ENCODE measurements at regions not wholly inside any gene's neighbourhood (a gene's known extent, or its start where the extent isn't known, plus 50 kb on each side); places are given as distances from the start of the nearest gene placed in this dataset.
"Not testable (repeated sequence)": the region's sequence is repeated elsewhere in the genome, so short reads cannot be mapped to it uniquely, and the experiment has no call there.

DNA sequence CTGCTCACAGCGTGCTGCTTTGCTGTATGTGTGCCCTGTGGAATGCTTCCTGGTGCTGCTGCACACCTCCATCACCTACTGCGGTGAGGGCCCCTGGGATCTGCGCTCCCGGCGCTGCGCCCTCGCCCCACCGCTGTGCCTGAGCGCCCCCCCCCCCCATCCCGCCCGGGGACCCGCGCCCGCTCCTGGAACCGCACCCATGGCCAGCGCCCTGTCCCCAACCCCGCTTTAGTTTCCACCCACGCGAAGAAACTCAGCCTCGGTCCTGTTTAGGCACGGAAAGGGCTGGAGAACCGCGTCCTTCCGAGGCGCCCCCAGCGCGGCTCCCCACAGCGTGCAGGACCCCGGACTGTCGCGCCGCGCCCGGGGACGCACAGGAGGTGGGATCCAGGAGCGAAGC is 265.5 kb downstream of the POTEB3 start:
- H3K36me3 Mint-ChIP-seq (ENCODE audit: low read depth): not testable (repeated sequence)

DNA sequence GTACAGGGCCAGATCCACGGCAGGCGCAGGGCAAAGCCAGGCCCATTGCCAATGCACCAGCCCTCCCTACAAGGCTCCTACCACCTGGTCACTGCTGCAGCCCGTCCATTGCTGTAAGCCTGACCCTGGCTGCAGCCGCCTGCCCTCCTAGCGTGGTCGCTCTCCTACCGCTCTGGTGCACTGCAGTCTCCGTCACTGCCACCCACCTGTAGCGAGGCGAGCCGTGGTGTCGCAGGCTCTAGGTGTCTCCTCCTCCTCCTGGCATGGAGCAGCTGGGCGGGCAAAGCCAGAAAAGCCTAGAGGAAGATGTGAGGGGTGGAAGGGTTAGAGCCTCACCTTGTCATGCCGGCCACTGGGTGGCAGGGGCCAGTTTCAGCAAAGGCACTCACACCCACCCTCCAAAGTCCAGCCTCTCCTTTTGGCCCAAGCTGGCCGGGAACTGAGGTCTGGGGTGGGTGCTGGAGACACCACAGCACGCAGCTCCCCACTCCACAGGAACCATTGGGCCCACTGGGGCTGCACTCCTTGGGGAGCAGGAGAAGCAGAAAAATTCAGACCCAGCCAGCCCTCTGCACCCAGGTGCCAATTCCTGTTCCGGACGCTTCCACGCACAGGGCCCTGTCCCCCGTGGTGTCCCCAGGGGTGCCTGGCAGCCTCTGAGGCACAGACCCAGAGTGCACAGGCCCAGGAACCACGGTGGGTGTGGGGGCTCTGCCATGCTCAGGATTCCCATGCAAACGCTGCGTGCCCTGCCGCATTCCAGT is 285.3 kb upstream of the POTEB2 start:
- intact Hi-C loops (cut with DNase I, micrococcal nuclease); H3K4me3 Mint-ChIP-seq; CTCF ChIA-PET; H3K4me1 Mint-ChIP-seq; ATAC-seq; DNase-seq; H3K36me3 Mint-ChIP-seq (ENCODE audit: low read depth); POLR2A ChIA-PET; H3K27me3 Mint-ChIP-seq; H3K27ac Mint-ChIP-seq; H3K9me3 Mint-ChIP-seq (ENCODE audit: low read depth): not testable (repeated sequence)

More for the DNA sequence above, 265.5 kb downstream of the POTEB3 start:
- POLR2A ChIA-PET; H3K4me3 Mint-ChIP-seq; CTCF ChIA-PET; DNase-seq; ATAC-seq; H3K27ac Mint-ChIP-seq; intact Hi-C loops (cut with DNase I, micrococcal nuclease); H3K9me3 Mint-ChIP-seq (ENCODE audit: low read depth); H3K4me1 Mint-ChIP-seq; H3K27me3 Mint-ChIP-seq: not testable (repeated sequence)

DNA sequence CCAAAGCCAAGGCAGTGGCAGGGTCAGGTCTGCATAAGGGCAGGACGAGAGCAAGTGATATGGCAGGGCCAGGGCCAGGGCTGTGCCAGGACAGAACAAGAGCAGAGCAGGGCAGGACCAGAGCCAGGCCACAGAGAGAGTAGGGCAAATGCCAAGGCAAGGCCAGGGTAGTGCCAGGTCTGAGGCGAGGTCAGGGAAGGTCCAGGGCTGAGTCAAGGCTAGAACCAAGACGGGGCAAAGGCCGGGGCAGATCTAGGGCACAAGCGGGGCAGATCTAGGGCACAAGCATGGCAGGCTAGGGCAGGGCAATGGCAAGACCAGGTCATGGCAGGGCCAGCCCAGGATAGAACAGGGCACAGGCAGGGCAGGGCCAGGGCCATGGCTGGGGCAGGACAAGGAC is 282.0 kb upstream of the POTEB2 start:
- ATAC-seq; DNase-seq; H3K4me1 Mint-ChIP-seq; intact Hi-C loops (cut with DNase I, micrococcal nuclease); POLR2A ChIA-PET; CTCF ChIA-PET; H3K4me3 Mint-ChIP-seq; H3K27ac Mint-ChIP-seq; H3K27me3 Mint-ChIP-seq; H3K36me3 Mint-ChIP-seq (ENCODE audit: low read depth); H3K9me3 Mint-ChIP-seq (ENCODE audit: low read depth): not testable (repeated sequence)

DNA sequence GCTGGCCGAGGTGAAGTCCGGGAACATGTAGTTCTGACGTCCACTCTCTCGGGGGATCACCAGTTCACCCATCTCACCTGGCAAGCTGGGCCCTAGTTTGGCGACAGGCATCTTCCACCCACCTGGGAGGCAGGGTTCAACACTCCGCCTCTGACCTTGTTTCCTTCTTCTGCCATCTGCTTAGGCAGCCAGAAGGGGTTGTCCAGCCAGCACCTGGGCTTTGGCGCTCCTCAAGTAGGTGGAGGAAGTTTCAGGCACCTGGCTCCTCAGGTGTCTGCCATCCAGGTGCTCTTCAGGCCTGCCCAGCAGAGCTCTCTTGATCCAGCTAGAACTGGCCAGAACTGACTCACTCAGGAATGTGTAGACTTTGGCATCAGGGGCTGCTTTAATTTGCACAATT is 267.8 kb upstream of the POTEB2 start:
- H3K9me3 Mint-ChIP-seq (ENCODE audit: low read depth); H3K27me3 Mint-ChIP-seq; H3K4me3 Mint-ChIP-seq; H3K36me3 Mint-ChIP-seq (ENCODE audit: low read depth); H3K4me1 Mint-ChIP-seq; H3K27ac Mint-ChIP-seq; CTCF ChIA-PET; POLR2A ChIA-PET; ATAC-seq; DNase-seq; intact Hi-C loops (cut with DNase I, micrococcal nuclease): not testable (repeated sequence)

DNA sequence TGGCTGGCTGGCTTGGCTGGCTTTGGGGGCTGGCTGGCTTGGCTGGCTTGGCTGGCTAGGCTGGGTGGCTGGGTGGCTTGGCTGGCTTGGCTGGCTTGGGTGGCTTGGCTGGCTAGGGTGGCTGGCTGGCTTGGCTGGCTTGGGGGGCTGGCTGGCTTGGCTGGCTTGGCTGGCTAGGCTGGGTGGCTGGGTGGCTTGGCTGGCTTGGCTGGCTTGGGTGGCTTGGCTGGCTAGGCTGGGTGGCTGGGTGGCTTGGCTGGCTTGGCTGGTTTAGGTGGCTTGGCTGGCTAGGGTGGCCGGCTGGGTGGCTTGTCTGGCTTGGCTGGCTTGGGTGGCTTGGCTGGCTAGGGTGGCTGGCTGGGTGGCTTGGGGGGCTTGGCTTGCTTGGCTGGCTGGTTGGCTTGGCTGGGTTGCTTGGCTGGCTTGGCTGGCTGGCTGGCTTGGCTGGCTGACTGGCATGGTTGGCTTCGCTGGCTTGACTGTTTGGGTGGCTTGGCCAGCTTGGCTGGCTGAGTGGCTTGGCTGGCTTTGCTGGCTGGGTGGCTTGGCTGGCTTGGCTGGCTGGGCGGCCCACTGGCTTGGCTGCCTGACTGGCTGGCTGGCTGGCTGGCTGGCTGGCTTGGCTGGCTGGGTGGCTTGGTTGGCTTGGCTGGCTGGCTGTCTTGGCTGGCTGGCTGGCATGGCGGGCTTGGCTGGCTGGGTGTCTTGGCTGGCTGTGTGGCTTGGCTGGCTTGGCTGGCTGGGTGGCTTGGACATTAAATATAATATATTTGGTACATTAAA is 246.3 kb upstream of the POTEB2 start:
- H3K4me3 Mint-ChIP-seq; H3K9me3 Mint-ChIP-seq (ENCODE audit: low read depth); H3K4me1 Mint-ChIP-seq; H3K27ac Mint-ChIP-seq; CTCF ChIA-PET; intact Hi-C loops (cut with DNase I, micrococcal nuclease); DNase-seq; H3K36me3 Mint-ChIP-seq (ENCODE audit: low read depth); H3K27me3 Mint-ChIP-seq; ATAC-seq; POLR2A ChIA-PET: not testable (repeated sequence)

DNA sequence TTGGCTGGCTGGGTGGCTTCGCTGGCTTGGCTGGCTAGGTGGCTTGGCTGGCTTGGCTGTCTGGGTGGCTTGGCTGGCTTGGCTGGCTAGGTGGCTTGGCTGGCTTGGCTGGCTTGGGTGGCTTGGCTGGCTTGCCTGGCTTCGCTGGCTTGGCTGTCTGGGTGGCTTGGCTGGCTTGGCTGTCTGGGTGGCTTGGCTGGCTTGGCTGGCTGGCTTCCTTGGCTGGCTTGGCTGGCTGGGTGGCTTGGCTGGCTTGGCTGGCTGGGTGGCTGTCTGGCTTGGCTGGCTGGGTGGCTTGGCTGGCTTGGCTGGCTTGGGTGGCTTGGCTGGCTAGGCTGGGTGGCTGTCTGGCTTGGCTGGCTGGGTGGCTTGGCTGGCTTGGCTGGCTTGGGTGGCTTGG is 245.7 kb upstream of the POTEB2 start:
- H3K9me3 Mint-ChIP-seq (ENCODE audit: low read depth); H3K27ac Mint-ChIP-seq; CTCF ChIA-PET; H3K4me3 Mint-ChIP-seq; POLR2A ChIA-PET; intact Hi-C loops (cut with DNase I, micrococcal nuclease); H3K27me3 Mint-ChIP-seq; ATAC-seq; H3K36me3 Mint-ChIP-seq (ENCODE audit: low read depth); H3K4me1 Mint-ChIP-seq: not testable (repeated sequence)
- peak; percentile 18 for DNase-seq

DNA sequence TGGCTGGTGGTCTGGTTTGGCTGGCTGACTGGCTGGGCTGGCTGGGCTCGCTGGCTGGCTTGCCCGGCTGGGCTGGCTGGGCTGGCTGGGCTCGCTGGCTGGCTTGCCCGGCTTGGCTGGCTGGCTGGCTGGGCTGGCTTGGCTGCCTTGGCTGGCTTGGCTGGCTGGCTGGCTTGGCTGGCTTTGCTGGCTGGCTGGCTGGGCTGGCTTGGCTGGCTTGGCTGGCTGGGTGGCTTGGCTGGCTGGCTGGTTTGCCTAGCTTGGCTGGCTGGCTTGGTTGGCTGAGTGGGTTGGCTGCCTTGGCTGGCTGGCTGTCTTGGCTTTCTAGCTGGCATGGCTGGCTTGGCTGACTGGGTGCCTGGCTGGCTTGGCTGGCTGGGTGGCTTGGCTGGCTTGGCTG is 245.1 kb upstream of the POTEB2 start:
- ATAC-seq; H3K27me3 Mint-ChIP-seq; H3K36me3 Mint-ChIP-seq (ENCODE audit: low read depth); POLR2A ChIA-PET; intact Hi-C loops (cut with DNase I, micrococcal nuclease); CTCF ChIA-PET; H3K4me3 Mint-ChIP-seq; H3K4me1 Mint-ChIP-seq; H3K9me3 Mint-ChIP-seq (ENCODE audit: low read depth); H3K27ac Mint-ChIP-seq: not testable (repeated sequence)
- peak; percentile 3 for DNase-seq

DNA sequence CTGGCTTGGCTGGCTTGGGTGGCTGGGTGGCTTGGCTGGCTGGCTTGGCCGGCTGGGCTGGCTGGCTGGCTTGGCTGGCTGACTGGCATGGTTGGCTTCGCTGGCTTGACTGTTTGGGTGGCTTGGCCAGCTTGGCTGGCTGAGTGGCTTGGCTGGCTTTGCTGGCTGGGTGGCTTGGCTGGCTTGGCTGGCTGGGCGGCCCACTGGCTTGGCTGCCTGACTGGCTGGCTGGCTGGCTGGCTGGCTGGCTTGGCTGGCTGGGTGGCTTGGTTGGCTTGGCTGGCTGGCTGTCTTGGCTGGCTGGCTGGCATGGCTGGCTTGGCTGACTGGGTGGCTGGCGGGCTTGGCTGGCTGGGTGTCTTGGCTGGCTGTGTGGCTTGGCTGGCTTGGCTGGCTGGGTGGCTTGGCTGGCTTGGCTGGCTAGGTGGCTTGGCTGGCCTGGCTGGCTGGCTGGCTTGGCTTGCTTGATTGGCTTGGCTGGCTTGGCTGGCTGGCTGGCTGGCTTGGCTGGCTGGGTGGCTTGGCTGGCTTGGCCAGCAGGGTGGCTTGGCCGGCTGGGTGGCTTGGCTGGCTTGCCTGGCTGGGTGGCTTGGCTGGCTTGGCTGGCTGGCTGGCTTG is 244.2 kb upstream of the POTEB2 start:
- H3K27ac Mint-ChIP-seq; H3K4me1 Mint-ChIP-seq; H3K4me3 Mint-ChIP-seq; H3K9me3 Mint-ChIP-seq (ENCODE audit: low read depth); H3K36me3 Mint-ChIP-seq (ENCODE audit: low read depth); intact Hi-C loops (cut with DNase I, micrococcal nuclease); H3K27me3 Mint-ChIP-seq; POLR2A ChIA-PET; CTCF ChIA-PET; ATAC-seq: not testable (repeated sequence)
- DNase-seq: peak; percentile 24

DNA sequence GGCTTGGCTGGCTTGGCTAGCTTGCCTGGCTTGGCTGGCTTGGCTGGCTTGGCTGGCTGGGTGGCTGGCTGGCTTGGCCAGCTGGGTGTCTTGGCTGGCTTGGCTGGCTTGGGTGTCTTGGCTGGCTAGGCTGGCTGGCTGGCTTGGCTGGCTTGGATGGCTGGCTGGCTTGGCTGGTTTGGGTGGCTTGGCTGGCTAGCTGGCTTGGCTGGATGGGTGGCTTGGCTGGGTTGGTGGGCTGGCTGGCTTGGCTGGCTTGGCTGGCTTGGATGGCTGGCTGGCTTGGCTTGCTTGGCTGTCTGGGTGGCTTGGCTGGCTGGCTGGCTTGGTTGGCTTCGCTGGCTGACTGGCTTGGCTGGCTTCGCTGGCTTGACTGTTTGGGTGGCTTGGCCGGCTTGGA is 242.3 kb upstream of the POTEB2 start:
- H3K27me3 Mint-ChIP-seq; ATAC-seq; H3K27ac Mint-ChIP-seq; CTCF ChIA-PET; H3K9me3 Mint-ChIP-seq (ENCODE audit: low read depth); H3K4me1 Mint-ChIP-seq; H3K4me3 Mint-ChIP-seq; H3K36me3 Mint-ChIP-seq (ENCODE audit: low read depth); intact Hi-C loops (cut with DNase I, micrococcal nuclease); DNase-seq; POLR2A ChIA-PET: not testable (repeated sequence)

DNA sequence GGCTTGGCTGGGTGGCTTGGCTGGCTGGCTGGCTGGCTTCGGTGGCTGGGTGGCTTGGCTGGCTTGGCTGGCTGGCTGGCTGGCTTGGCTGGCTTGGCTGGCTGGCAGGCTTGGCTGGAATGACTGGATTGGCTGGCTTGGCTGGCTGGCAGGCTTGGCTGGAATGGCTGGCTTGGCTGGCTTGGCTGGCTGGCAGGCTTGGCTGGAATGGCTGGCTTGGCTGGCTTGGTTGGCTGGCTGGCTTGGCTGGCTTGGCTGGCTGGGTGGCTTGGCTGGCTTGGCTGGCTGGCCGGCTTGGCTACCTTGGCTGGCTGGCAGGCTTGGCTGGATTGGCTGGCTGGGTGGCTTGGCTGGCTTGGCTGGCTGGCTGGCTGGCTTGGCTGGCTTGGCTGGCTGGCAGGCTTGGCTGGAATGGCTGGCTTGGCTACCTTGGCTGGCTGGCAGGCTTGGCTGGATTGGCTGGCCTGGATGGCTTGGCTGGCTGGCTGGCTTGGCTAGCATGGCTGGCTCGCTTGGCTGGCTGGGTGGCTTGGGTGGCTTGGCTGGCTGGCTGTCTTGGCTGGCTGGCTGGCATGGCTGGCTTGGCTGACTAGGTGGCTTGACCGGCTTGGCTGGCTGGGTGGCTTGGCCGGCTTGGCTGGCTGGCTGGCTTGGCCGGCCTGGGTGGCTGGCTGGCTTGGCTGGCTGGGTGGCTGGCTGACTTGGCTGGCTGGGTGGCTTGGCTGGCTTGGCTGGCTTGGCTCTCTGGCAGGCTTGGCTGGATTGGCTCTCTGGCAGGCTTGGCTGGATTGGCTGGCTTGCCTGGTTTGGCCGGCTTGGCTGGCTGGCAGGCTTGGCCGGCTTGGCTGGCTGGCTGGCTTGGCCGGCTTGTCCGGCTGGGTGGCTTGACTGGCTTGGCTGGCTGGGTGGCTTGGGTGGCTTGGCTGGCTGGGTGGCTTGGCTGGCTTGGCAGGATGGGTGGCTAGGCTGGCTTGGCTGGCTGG is 241.6 kb upstream of the POTEB2 start:
- H3K27ac Mint-ChIP-seq; H3K27me3 Mint-ChIP-seq; DNase-seq; H3K36me3 Mint-ChIP-seq (ENCODE audit: low read depth); POLR2A ChIA-PET; CTCF ChIA-PET; H3K4me1 Mint-ChIP-seq; H3K9me3 Mint-ChIP-seq (ENCODE audit: low read depth); ATAC-seq; intact Hi-C loops (cut with DNase I, micrococcal nuclease); H3K4me3 Mint-ChIP-seq: not testable (repeated sequence)

DNA sequence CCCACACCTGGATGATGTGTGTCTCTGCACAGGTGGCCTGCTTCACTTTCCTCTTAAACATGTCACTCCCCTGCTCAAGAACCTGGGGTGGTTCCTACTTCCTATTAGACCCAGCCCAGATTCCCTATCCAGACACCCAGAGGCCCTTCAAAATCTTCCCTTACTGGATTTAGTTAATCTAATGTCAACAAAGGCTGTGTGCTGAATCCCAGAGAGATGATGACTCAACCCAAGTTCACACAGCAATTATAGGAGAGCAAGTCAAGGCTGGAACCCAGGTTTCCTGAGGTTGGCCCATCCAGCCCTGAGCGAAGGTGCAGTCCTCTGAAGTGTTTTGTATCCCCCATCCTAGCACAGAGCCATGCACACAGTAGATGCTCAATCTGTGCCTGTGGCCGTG is 230.5 kb upstream of the POTEB2 start:
- H3K27me3 Mint-ChIP-seq; H3K36me3 Mint-ChIP-seq (ENCODE audit: low read depth); H3K9me3 Mint-ChIP-seq (ENCODE audit: low read depth); ATAC-seq; DNase-seq; H3K27ac Mint-ChIP-seq; intact Hi-C loops (cut with DNase I, micrococcal nuclease); H3K4me1 Mint-ChIP-seq; H3K4me3 Mint-ChIP-seq; POLR2A ChIA-PET; CTCF ChIA-PET: not testable (repeated sequence)
